Mesothelial cell of epicardium (in vitro differentiated cells): ENCODE measurements at regions not wholly inside any gene's neighbourhood (a gene's known extent, or its start where the extent isn't known, plus 50 kb on each side); places are given as distances from the start of the nearest gene placed in this dataset.

Experiments
- DNase-seq, 2 experiments: peaks; one replicate each; pipeline ENCODE4 v3.0.0; 2021; ENCODE audit warnings: low spot score in 2 of 2; ENCODE audit not compliant: unreplicated experiment in 2 of 2
- H3K27ac Mint-ChIP-seq: 2 replicates; pipeline ENCODE4 v1.8.0; 2021; ENCODE audit warnings: mixed read lengths
- H3K27me3 Mint-ChIP-seq: 2 replicates; pipeline ENCODE4 v1.8.0; 2021; ENCODE audit warnings: low read depth, mixed read lengths
- H3K36me3 Mint-ChIP-seq: 2 replicates; pipeline ENCODE4 v1.8.0; 2021; ENCODE audit warnings: mixed read lengths
- H3K4me1 Mint-ChIP-seq: 2 replicates; pipeline ENCODE4 v1.8.0; 2021; ENCODE audit warnings: mixed read lengths
- H3K4me3 Mint-ChIP-seq: 2 replicates; pipeline ENCODE4 v1.8.0; 2021; ENCODE audit warnings: mild to moderate bottlenecking, moderate library complexity, mixed read lengths
- H3K9me3 Mint-ChIP-seq: 2 replicates; pipeline ENCODE4 v1.8.0; 2021; ENCODE audit warnings: mixed read lengths
- TF ChIP-seq, protein P1 (sequence below): fragments of 200-600 bp; sonication (generic); IDR thresholded peaks from one replicate; pipeline ENCODE4 v1.5.0; 2021; ENCODE audit warnings: antibody characterized with exemption; ENCODE audit not compliant: unreplicated experiment

DNA sequence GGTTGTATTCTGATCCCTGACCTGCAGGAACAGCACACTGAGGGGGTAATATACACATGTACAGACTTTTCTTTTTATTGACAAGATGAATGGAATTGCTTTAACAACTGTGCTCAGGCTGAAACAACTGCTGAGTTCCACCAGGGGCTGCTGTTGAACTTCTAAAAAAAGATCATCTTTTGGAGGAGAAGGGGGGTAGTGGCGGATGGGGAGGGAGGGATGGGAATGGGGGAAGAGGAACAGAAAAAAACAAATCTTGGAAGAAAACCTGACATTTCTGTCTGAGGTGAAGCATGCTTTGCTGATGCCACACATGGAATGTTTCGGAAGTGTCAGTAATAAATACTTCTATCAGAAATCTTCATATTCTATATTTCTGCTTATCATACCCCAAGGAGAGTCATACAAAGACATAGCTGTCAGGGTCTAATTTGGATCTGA, 75.0 kb downstream of the RWDD3 start:
- no peak overlapping the region for H3K27ac Mint-ChIP-seq
- DNase-seq = no peak
- H3K9me3 Mint-ChIP-seq = no peaks in the 10 kb centered on the region
- peaks cover 6% of the 10 kb centered on the region for H3K27me3 Mint-ChIP-seq
- no peak overlapping the region for H3K4me3 Mint-ChIP-seq
- TF ChIP-seq, protein P1, sequence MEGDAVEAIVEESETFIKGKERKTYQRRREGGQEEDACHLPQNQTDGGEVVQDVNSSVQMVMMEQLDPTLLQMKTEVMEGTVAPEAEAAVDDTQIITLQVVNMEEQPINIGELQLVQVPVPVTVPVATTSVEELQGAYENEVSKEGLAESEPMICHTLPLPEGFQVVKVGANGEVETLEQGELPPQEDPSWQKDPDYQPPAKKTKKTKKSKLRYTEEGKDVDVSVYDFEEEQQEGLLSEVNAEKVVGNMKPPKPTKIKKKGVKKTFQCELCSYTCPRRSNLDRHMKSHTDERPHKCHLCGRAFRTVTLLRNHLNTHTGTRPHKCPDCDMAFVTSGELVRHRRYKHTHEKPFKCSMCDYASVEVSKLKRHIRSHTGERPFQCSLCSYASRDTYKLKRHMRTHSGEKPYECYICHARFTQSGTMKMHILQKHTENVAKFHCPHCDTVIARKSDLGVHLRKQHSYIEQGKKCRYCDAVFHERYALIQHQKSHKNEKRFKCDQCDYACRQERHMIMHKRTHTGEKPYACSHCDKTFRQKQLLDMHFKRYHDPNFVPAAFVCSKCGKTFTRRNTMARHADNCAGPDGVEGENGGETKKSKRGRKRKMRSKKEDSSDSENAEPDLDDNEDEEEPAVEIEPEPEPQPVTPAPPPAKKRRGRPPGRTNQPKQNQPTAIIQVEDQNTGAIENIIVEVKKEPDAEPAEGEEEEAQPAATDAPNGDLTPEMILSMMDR = peak; percentile 57
- H3K36me3 Mint-ChIP-seq = no peaks in the 10 kb centered on the region
- H3K4me1 Mint-ChIP-seq = peaks cover 16% of the 10 kb centered on the region

- H3K36me3 Mint-ChIP-seq = no peaks in the 10 kb centered on the region
- H3K27me3 Mint-ChIP-seq = peaks cover 6% of the 10 kb centered on the region
- no peak overlapping the region for H3K4me3 Mint-ChIP-seq
Observed at GRCh38 chr1:95311014-95311413, 77.0 kb downstream of the RWDD3 start.

GRCh38 chr1:95311762-95312161, 77.8 kb downstream of the RWDD3 start:
- peaks cover 16% of the 10 kb centered on the region for H3K4me1 Mint-ChIP-seq
- H3K9me3 Mint-ChIP-seq = no peaks in the 10 kb centered on the region
- H3K36me3 Mint-ChIP-seq = no peaks in the 10 kb centered on the region
- no peak for DNase-seq
- no peak overlapping the region for H3K4me3 Mint-ChIP-seq
- TF ChIP-seq, protein P1 = no peak
- peaks cover 6% of the 10 kb centered on the region for H3K27me3 Mint-ChIP-seq
- no peak overlapping the region for H3K27ac Mint-ChIP-seq

More at GRCh38 chr1:95311014-95311413, 77.0 kb downstream of the RWDD3 start:
- Mint-ChIP-seq H3K9me3 (no peaks in the 10 kb centered on the region), H3K27ac (no peak overlapping the region), H3K4me1 (peaks cover 16% of the 10 kb centered on the region)
- DNase-seq = no peak
- TF ChIP-seq, protein P1 = no peak

DNA sequence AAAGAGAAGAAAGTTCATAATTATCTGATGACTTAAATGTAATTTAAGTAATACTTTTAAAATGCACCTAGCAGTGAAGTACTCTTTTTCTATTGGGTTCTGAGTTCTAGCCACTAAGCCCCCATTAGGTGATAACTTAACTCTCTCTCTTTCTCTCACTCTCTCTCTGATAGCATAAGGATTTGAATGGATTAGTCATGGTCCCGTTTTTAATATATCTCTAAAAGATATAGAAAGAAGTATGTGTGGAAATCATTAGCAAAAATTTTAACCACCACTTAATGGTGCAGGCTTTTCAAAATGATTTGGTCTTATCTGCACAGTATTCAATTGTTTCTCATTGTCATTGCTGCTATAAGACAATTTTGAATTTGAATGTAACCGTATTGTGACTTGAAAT, 78.2 kb downstream of the RWDD3 start:
- Mint-ChIP-seq H3K27me3 (peaks cover 3% of the 10 kb centered on the region), H3K9me3 (no peaks in the 10 kb centered on the region)

GRCh38 chr1:95313527-95313926, 79.5 kb downstream of the RWDD3 start:
- Mint-ChIP-seq H3K4me3 (no peak overlapping the region), H3K27me3 (peaks cover 3% of the 10 kb centered on the region), H3K36me3 (no peaks in the 10 kb centered on the region), H3K4me1 (peaks cover 16% of the 10 kb centered on the region), H3K27ac (no peak overlapping the region), H3K9me3 (no peaks in the 10 kb centered on the region)
- DNase-seq = no peak
- TF ChIP-seq, protein P1 = no peak

More for the DNA sequence above, 78.2 kb downstream of the RWDD3 start:
- Mint-ChIP-seq H3K4me1 (peaks cover 16% of the 10 kb centered on the region), H3K4me3 (no peak overlapping the region), H3K36me3 (no peaks in the 10 kb centered on the region), H3K27ac (no peak overlapping the region)
- TF ChIP-seq, protein P1 = no peak
- DNase-seq = no peak

- H3K9me3 Mint-ChIP-seq = no peaks in the 10 kb centered on the region
- no peak overlapping the region for H3K27ac Mint-ChIP-seq
- DNase-seq = no peak
- TF ChIP-seq, protein P1 = no peak
- H3K4me1 Mint-ChIP-seq = no peaks in the 10 kb centered on the region
- no peak overlapping the region for H3K4me3 Mint-ChIP-seq
- peaks cover 10% of the 10 kb centered on the region for H3K27me3 Mint-ChIP-seq
- no peaks in the 10 kb centered on the region for H3K36me3 Mint-ChIP-seq
Observed at GRCh38 chr1:95321531-95321930, 87.5 kb downstream of the RWDD3 start.
